H1 (cell line): ENCODE measurements at regions not wholly inside any gene's neighbourhood (a gene's known extent, or its start where the extent isn't known, plus 50 kb on each side); places are given as distances from the start of the nearest gene placed in this dataset.

ENCODE experiments used
- JUN ChIP-seq: IDR thresholded peaks from 2 replicates; pipeline ENCODE4 v1.6.1; 2011; ENCODE audit warnings: low read depth, mild to moderate bottlenecking, improper control_type of control experiment, low read length

DNA sequence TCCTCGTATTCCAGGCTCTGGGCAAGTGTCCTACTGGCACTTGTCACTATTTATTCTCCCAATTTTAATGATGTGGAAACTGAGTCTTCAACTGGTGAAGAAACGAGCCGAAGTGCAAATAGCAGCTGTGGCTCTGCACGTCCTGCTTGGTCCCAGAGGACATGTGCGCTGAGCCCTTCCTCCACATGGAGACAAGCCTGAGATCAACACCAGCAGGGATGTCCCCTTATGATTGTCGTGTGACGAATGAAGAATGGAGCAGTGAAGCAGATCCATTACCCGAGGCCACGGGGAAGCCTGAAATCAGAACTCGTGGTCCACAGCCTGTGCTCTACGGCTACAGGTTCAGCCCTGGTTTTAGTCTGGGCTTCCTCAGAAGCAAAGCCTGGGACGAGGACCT lies 61.0 kb downstream of the FOXL1 start (continued):
- no peak for TF ChIP-seq JUN
